ENCODE measurements at regions not wholly inside any gene's neighbourhood (a gene's known extent, or its start where the extent isn't known, plus 50 kb on each side); places are given as distances from the start of the nearest gene placed in this dataset.

- no peak for TF ChIP-seq CTCF (IDR thresholded peaks at IDR 0.05)
- no peak for TF ChIP-seq POLR2AphosphoS5 (IDR thresholded peaks at IDR 0.05)
- TF ChIP-seq POLR2A (IDR thresholded peaks at IDR 0.05), result no peak
Observed at GRCh38 chr2:48107326-48107925, 201.1 kb upstream of the FBXO11 start.

Data from prostate gland (tissue), 2 donors.